ENCODE measurements at regions not wholly inside any gene's neighbourhood (a gene's known extent, or its start where the extent isn't known, plus 50 kb on each side); places are given as distances from the start of the nearest gene placed in this dataset.

GRCh38 chr4:137656661-137657060, 124.4 kb upstream of the PCDH18 start:
- TF ChIP-seq CTCF (IDR thresholded peaks at IDR 0.05) (no peak), POLR2A (IDR thresholded peaks at IDR 0.05) (no peak)
